OCI-LY1 (cell line): ENCODE measurements at regions not wholly inside any gene's neighbourhood (a gene's known extent, or its start where the extent isn't known, plus 50 kb on each side); places are given as distances from the start of the nearest gene placed in this dataset.
"Not testable (repeated sequence)": the region's sequence is repeated elsewhere in the genome, so short reads cannot be mapped to it uniquely, and the experiment has no call there.

ENCODE experiments used
- H2AFZ ChIP-seq: fragments of 200-600 bp; sonication (generic), shearing (Covaris generic); 2 replicates; pipeline ENCODE4 v1.6.0; 2014; ENCODE audit warnings: antibody characterized with exemption, mild to moderate bottlenecking, low read length
- H3F3A ChIP-seq: fragments of 200-600 bp; sonication (generic), shearing (Covaris generic); 2 replicates; pipeline ENCODE4 v1.6.0; 2014; ENCODE audit warnings: mild to moderate bottlenecking, antibody characterized with exemption, low read length, moderate library complexity; ENCODE audit not compliant: insufficient read depth
- H3K27ac ChIP-seq: fragments of 200-600 bp; sonication (generic); 2 replicates; pipeline ENCODE4 v1.5.1; 2014; ENCODE audit warnings: low read length, mixed run types, mild to moderate bottlenecking, low read depth; ENCODE audit not compliant: poor library complexity, severe bottlenecking
- H3K27me3 ChIP-seq: fragments of 200-600 bp; sonication (generic); 2 replicates; pipeline ENCODE4 v1.6.0; 2014; ENCODE audit warnings: antibody characterized with exemption, mild to moderate bottlenecking, low read length, moderate library complexity; ENCODE audit not compliant: insufficient read depth
- H3K36me3 ChIP-seq: fragments of 200-600 bp; sonication (generic); 2 replicates; pipeline ENCODE4 v1.6.1; 2014; ENCODE audit warnings: mild to moderate bottlenecking, antibody characterized with exemption, low read length, moderate library complexity, mixed read lengths; ENCODE audit not compliant: insufficient read depth
- H3K4me1 ChIP-seq: fragments of 200-600 bp; sonication (generic); 2 replicates; pipeline ENCODE4 v1.5.1; 2014; ENCODE audit warnings: mild to moderate bottlenecking, low read length, moderate library complexity; ENCODE audit not compliant: insufficient read depth, severe bottlenecking
- H3K4me2 ChIP-seq: fragments of 200-600 bp; sonication (generic), shearing (Covaris generic); 2 replicates; pipeline ENCODE4 v1.6.1; 2014; ENCODE audit warnings: low read length
- H3K4me3 ChIP-seq: fragments of 200-600 bp; sonication (generic); 2 replicates; pipeline ENCODE4 v1.5.1; 2014; ENCODE audit warnings: low read length, low read depth, mild to moderate bottlenecking, mixed read lengths; ENCODE audit not compliant: poor library complexity, severe bottlenecking
- H3K79me2 ChIP-seq: fragments of 200-600 bp; shearing (Covaris generic); 2 replicates; pipeline ENCODE4 v1.6.1; 2016; ENCODE audit warnings: mixed run types, low read length, mixed read lengths; ENCODE audit not compliant: insufficient read depth
- H3K9ac ChIP-seq: fragments of 200-600 bp; sonication (generic), shearing (Covaris generic); 2 replicates; pipeline ENCODE4 v1.6.1; 2014; ENCODE audit warnings: mild to moderate bottlenecking, low read length, mixed read lengths
- H3K9me2 ChIP-seq: fragments of 200-600 bp; sonication (generic), shearing (Covaris generic); 2 replicates; pipeline ENCODE4 v1.6.1; 2014; ENCODE audit warnings: low read depth, mild to moderate bottlenecking, low read length, mixed read lengths
- H3K9me3 ChIP-seq: fragments of 200-600 bp; shearing (Covaris generic); 2 replicates; pipeline ENCODE4 v1.6.1; 2014; ENCODE audit warnings: low read length, mixed read lengths
- H4K20me1 ChIP-seq: fragments of 200-600 bp; sonication (generic), shearing (Covaris generic); 2 replicates; pipeline ENCODE4 v1.6.0; 2016; ENCODE audit warnings: mild to moderate bottlenecking, low read length; ENCODE audit not compliant: insufficient read depth
- CTCF ChIP-seq: fragments of 200-600 bp; sonication (generic), shearing (Covaris generic); IDR thresholded peaks from 2 replicates; pipeline ENCODE4 v1.5.1; 2017; ENCODE audit warnings: mild to moderate bottlenecking, antibody characterized with exemption, low read length, moderate library complexity, mixed read lengths
- EZH2 ChIP-seq: fragments of 200-600 bp; sonication (generic), shearing (Covaris generic); IDR thresholded peaks from 2 replicates; pipeline ENCODE4 v1.8.0; 2017; ENCODE audit warnings: borderline replicate concordance, mixed run types, mild to moderate bottlenecking, antibody characterized with exemption, low read length, moderate library complexity, mixed read lengths

- Histone ChIP-seq H3K4me3 (no peak overlapping the region), H3K9me2 (no peaks in the 10 kb centered on the region), H2AFZ (no peak overlapping the region), H3F3A (no peaks in the 10 kb centered on the region), H3K9me3 (no peaks in the 10 kb centered on the region), H3K4me1 (no peaks in the 10 kb centered on the region), H4K20me1 (no peaks in the 10 kb centered on the region), H3K27ac (no peak overlapping the region), H3K9ac (no peak overlapping the region), H3K79me2 (no peaks in the 10 kb centered on the region), H3K36me3 (no peaks in the 10 kb centered on the region), H3K27me3 (no peaks in the 10 kb centered on the region), H3K4me2 (no peak overlapping the region)
- TF ChIP-seq CTCF (no peak), EZH2 (no peak)
These were observed 211.4 kb upstream of the SMLR1 start for GRCh38 chr6:130615816-130616215.

- no peak overlapping the region for H3K9ac ChIP-seq
- H3K27ac ChIP-seq, result no peak overlapping the region
- H3K27me3 ChIP-seq, result no peaks in the 10 kb centered on the region
- TF ChIP-seq EZH2, result no peak
- TF ChIP-seq CTCF, result no peak
- H3K4me2 ChIP-seq, result no peak overlapping the region
- H3K4me1 ChIP-seq, result no peaks in the 10 kb centered on the region
- H3K9me2 ChIP-seq, result no peaks in the 10 kb centered on the region
- no peaks in the 10 kb centered on the region for H3K79me2 ChIP-seq
- H3K36me3 ChIP-seq, result no peaks in the 10 kb centered on the region
- H3F3A ChIP-seq, result no peaks in the 10 kb centered on the region
- H3K4me3 ChIP-seq, result no peak overlapping the region
- H2AFZ ChIP-seq, result no peak overlapping the region
- H3K9me3 ChIP-seq, result no peaks in the 10 kb centered on the region
- no peaks in the 10 kb centered on the region for H4K20me1 ChIP-seq
These were observed 209.5 kb upstream of the SMLR1 start for GRCh38 chr6:130617658-130618057.

GRCh38 chr6:130618806-130619205 is 208.4 kb upstream of the SMLR1 start:
- H3K27ac ChIP-seq, H4K20me1 ChIP-seq, H3F3A ChIP-seq, H3K4me2 ChIP-seq, H3K9ac ChIP-seq, H3K79me2 ChIP-seq, H3K4me3 ChIP-seq, H3K27me3 ChIP-seq, H2AFZ ChIP-seq, H3K9me2 ChIP-seq, H3K4me1 ChIP-seq, H3K36me3 ChIP-seq, H3K9me3 ChIP-seq: not testable (repeated sequence)

GRCh38 chr6:130620338-130620781 is 206.8 kb upstream of the SMLR1 start:
- H3K9ac ChIP-seq, result no peak overlapping the region
- no peaks in the 10 kb centered on the region for H3F3A ChIP-seq
- H3K4me1 ChIP-seq, result no peaks in the 10 kb centered on the region
- H3K9me2 ChIP-seq, result no peaks in the 10 kb centered on the region
- TF ChIP-seq CTCF (no peak), EZH2 (no peak)
- no peak overlapping the region for H3K27ac ChIP-seq
- no peaks in the 10 kb centered on the region for H3K79me2 ChIP-seq
- H3K27me3 ChIP-seq, result no peaks in the 10 kb centered on the region
- H3K36me3 ChIP-seq, result no peaks in the 10 kb centered on the region
- no peak overlapping the region for H3K4me2 ChIP-seq
- H4K20me1 ChIP-seq, result no peaks in the 10 kb centered on the region
- no peak overlapping the region for H3K4me3 ChIP-seq
- H3K9me3 ChIP-seq, result no peaks in the 10 kb centered on the region
- H2AFZ ChIP-seq, result no peak overlapping the region
